ENCODE measurements at regions not wholly inside any gene's neighbourhood (a gene's known extent, or its start where the extent isn't known, plus 50 kb on each side); places are given as distances from the start of the nearest gene placed in this dataset.

- no peak overlapping the region for H3K4me3 ChIP-seq (replicated peaks; ENCODE audit: low read depth, low read length)
- no peak for DNase-seq (ENCODE audit: extremely low read depth, low read depth)
- TF ChIP-seq CTCF (IDR thresholded peaks at IDR 0.05; ENCODE audit: low read depth, low read length, missing control alignments), result no peak
Observed at GRCh38 chr1:229207916-229208315, 63.0 kb upstream of the RAB4A start.

DNA sequence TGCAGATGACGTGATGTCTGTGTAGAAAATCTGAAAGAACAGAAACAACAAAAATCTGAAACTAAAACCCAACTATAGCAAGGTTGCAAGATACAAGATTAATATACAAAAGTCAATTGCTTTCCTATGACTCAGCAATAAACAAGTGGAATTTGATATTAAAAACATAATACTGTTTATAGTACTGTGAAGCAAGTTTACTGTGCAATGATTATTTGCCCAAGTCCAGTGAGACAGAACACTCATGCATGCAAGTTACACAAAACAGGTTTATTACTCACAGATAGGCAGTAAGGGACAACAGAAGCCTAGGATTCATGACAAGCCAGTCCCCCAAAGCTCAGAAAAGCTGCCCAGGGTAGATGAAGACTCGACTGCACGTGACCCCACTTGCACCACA, 62.4 kb upstream of the RAB4A start:
- no peak overlapping the region for H3K4me3 ChIP-seq (replicated peaks; ENCODE audit: low read depth, low read length)
- TF ChIP-seq CTCF (IDR thresholded peaks at IDR 0.05; ENCODE audit: low read depth, low read length, missing control alignments), result no peak
- DNase-seq (ENCODE audit: extremely low read depth, low read depth), result no peak

GRCh38 chr1:229209386-229209785, 61.5 kb upstream of the RAB4A start:
- H3K4me3 ChIP-seq (replicated peaks; ENCODE audit: low read depth, low read length), result no peak overlapping the region
- no peak for TF ChIP-seq CTCF (IDR thresholded peaks at IDR 0.05; ENCODE audit: low read depth, low read length, missing control alignments)
- DNase-seq (ENCODE audit: extremely low read depth, low read depth), result no peak

- no peak for DNase-seq (ENCODE audit: extremely low read depth, low read depth)
- TF ChIP-seq CTCF (IDR thresholded peaks at IDR 0.05; ENCODE audit: low read depth, low read length, missing control alignments), result no peak
- H3K4me3 ChIP-seq (replicated peaks; ENCODE audit: low read depth, low read length), result no peak overlapping the region
Observed at GRCh38 chr1:229209816-229210215, 61.1 kb upstream of the RAB4A start.

GRCh38 chr1:229210844-229211243, 60.1 kb upstream of the RAB4A start:
- H3K4me3 ChIP-seq (replicated peaks; ENCODE audit: low read depth, low read length), result no peak overlapping the region
- TF ChIP-seq CTCF (IDR thresholded peaks at IDR 0.05; ENCODE audit: low read depth, low read length, missing control alignments), result no peak
- DNase-seq (ENCODE audit: extremely low read depth, low read depth), result no peak

- no peak for TF ChIP-seq CTCF (IDR thresholded peaks at IDR 0.05; ENCODE audit: low read depth, low read length, missing control alignments)
- DNase-seq (ENCODE audit: extremely low read depth, low read depth), result no peak
- H3K4me3 ChIP-seq (replicated peaks; ENCODE audit: low read depth, low read length), result no peak overlapping the region
Observed at GRCh38 chr1:229213797-229214196, 57.1 kb upstream of the RAB4A start.

DNA sequence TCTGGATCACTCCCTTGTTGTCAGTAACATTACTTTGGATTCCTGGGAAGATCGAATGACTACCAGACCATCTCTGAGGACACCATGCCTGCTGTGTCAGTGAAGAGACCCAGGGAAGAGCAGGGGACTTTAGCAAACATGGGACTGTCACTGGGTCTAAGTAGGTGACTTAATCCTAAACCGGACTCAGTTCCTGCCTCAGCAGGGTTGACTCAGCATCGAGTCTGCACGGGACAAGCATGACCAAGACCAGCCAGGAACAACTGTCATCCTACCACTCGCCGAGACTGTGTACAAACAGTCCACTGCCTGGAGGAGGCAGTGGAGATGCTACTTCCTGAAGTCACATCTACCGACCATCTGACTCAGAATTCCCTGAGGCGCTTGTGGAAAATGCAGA, 53.2 kb upstream of the RAB4A start:
- no peak for DNase-seq (ENCODE audit: extremely low read depth, low read depth)
- TF ChIP-seq CTCF (IDR thresholded peaks at IDR 0.05; ENCODE audit: low read depth, low read length, missing control alignments), result peak; percentile 2
- H3K4me3 ChIP-seq (replicated peaks; ENCODE audit: low read depth, low read length), result no peak overlapping the region

All from HFF-Myc (cell line).